C1 segment of cervical spinal cord (tissue), 14 donors: ENCODE measurements at regions not wholly inside any gene's neighbourhood (a gene's known extent, or its start where the extent isn't known, plus 50 kb on each side); places are given as distances from the start of the nearest gene placed in this dataset.
"Not testable (repeated sequence)": the region's sequence is repeated elsewhere in the genome, so short reads cannot be mapped to it uniquely, and the experiment has no call there.

Experiments used
- DNase-seq, 14 donors: peaks; one replicate each; lab custom pipeline; 2025; lab: John Stamatoyannopoulos, UW

- DNase-seq, result no peak
Measured at GRCh38 chr5:110297152-110297670, 429.3 kb downstream of the TMEM232 start.

DNA sequence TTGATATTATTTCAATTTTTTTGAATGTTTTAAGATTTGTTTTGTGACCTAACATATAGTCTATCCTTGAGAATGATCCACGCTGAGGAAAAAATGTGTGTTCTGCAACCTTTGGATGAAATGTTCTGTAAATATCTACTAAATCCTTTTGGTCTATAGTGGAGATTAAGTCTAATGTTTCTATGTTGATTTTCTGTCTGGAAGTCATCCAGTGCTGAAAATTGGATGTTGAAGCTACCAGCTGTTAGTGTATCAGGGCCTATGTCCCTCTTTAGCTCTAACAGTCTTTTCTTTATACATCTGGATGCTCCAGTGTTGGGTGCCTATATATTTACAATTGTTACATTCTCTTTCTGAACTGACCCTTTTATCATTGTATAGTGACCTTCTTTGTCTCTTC, 422.3 kb downstream of the TMEM232 start:
- DNase-seq, result no peak

GRCh38 chr5:110306650-110307049, 419.8 kb downstream of the TMEM232 start:
- DNase-seq, result no peak

GRCh38 chr5:110309222-110309621, 417.2 kb downstream of the TMEM232 start:
- DNase-seq, result no peak

- not testable (repeated sequence) for DNase-seq
Measured at GRCh38 chr5:110316566-110316965, 409.9 kb downstream of the TMEM232 start.

DNA sequence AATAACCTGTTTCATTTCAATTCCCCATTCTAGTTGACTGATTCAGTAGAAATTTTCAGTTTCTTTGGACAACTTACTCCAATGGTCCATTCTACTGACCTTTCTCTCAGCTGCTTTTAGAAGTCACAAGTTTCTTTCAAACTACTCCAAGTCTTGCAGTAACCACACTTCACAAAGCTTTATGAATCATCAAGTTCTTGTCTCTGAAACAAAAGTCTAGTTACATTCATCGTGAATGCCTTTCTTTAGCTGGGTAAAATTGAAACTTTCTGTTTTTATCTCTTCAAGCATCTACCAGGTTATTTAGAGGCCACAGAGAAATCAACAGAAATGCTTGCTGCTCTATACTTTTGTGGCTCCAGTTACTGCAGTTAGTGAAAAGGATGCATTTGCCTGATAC, 405.4 kb downstream of the TMEM232 start:
- no peak for DNase-seq

GRCh38 chr5:110323357-110323756, 403.1 kb downstream of the TMEM232 start:
- DNase-seq, result no peak

DNA sequence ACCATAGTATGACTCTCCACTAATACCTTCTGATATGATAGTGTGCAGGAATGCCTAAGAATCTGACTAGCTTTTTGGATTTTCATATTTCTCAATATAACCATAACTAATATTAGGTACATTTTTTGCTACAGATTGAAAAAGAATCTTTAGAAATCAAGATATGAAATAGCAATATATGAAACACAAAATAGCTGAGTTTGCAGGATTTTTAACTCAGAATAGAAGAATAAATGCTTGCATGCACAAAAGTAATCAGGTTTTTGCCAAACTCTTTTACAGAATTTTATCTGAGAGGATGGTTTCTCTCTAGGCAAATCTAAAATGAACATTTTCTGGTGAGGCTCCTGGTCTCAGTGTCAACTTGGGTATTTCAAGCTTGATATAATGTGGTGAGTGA, 402.6 kb downstream of the TMEM232 start:
- no peak for DNase-seq

- DNase-seq, result no peak
Measured at GRCh38 chr5:110324876-110325275, 401.6 kb downstream of the TMEM232 start.

DNA sequence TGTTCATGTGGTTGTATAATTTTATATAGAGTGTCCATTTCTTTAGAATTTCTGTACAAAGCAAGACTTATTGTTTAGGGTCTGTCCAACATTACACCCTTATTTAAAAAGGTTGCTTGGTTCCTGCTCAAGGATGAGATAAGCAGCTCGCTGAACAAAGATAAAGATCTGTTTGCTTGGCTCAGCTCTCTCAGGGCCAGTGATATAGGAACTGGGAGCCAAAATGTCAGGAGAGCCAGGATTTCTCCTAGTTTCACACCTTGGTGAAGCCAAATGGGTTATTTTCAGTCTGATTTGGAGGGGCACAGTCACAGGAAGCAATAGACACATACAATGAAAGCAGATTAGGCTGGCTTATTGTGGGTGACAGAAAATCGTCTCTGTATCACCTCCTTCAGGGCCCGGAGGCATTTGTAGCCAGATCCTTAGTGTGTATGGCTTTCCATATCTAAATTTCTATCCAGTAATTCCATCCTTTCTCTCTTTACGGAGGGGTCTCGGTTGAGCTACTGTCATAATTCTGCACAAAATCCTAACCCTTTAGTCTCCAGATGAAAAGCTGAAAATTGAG, 396.4 kb downstream of the TMEM232 start:
- DNase-seq, result no peak

- DNase-seq, result no peak
Measured at GRCh38 chr5:110333384-110333783, 393.1 kb downstream of the TMEM232 start.

DNA sequence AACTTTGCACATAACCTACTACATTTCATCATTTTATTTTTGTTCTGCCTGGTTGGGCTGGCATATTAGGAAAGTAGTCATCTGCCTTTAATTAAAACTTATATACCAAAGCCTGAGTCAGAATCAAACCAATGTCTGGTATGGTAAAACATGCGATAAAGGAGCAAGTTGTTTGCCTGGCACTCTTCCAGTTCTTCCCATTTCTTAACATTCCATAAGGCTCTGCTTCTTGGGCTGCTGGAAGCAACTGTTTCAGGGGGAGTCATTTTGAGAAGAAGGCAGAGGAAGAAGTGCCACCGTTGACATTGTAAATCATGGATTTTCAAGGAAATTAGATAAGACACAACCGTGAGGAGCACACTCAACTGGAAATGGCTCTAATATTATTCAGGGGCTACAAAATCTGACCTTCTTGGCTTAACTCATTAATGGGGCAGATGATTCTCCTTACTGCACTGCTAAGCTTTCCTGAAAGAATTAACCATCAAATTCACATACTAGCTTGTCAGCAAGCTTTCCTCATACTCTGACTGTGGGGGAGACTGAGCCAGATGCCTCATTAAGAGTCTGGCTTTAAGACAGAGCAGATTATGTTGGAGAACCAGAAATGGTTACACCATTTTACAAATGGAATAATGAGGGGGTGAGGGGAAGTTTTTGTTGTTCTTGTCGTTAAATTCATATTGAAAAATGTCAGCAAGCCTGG, 391.0 kb downstream of the TMEM232 start:
- DNase-seq, result no peak

- no peak for DNase-seq
Measured at GRCh38 chr5:110338341-110339083, 388.0 kb downstream of the TMEM232 start.

DNA sequence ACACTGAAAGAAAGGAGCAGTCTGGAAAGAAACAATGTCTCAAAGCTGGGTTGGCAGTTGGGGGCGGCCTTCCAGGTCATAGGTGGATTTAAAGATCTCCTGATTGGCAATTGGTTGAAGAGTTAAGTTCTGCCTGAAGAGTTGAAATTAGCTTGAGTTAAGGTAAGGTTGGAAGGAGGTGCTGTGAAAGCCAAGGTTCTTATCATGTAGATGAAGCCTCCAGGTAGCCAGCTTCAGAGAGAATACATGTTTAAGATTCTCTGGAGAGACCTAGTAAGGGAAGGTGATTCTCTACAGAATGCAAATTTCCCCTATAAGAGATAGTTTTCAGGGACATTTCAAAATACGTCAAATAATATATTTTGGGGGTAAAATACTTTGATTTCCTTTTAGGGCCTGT, 387.1 kb downstream of the TMEM232 start:
- no peak for DNase-seq

GRCh38 chr5:110341836-110342235, 384.6 kb downstream of the TMEM232 start:
- no peak for DNase-seq

DNA sequence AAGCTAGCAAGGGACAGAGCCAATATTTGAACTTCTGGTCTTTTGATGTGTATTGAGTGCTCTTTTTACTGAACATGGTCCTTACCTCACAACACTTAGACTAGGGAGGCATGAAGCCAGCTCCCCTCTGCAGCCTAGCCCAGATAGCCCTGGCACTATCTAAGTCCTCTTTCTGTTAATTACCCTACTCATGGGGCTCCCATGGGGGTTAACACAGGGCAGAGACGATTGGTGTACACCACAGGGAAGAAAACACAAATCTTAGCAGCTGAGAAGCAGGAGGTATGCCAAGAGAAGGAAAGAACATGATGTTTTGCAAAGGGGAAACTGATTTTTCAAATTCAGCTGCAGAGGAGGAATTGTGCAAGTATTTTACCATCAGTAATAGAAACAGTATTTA, 383.8 kb downstream of the TMEM232 start:
- no peak for DNase-seq

DNA sequence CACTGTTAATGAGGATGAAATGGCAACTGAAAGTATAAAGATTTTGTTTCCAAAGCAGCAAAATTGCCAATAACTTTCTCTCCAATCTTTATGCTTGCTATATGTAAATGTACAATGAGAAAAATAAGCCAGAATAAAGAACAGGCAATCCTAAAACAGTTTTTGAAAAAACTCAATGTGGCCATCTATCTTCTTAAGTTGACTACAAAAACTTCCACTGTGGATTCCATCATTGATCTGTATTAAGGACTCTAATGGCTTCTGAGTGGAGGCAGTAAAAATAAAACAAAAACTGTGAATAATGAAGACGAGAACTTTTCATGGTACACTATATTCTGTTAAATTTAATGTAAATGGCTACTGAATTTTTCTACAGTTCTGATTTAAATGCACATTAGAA, 382.9 kb downstream of the TMEM232 start:
- no peak for DNase-seq

DNA sequence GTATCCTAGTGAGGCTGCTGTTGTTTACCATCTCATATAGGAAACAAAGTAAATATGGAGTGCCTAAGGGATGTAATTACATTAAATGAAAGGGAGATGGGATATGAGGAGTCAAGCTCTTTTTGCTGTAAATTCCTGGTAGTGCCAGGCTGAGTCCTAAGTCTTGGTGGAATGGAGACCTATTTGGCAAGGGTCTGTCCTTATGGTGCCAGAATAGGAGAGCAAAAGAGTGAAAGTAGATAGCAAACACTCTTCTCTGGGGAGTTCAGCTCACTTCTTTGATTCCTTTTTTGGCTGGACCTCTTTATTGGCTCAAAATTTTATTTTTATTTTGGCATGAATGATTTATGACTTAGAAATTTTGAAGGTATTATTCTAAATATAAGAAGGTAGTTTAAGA, 380.8 kb downstream of the TMEM232 start:
- DNase-seq, result no peak

- DNase-seq, result no peak
Measured at GRCh38 chr5:110346893-110347358, 379.5 kb downstream of the TMEM232 start.

DNA sequence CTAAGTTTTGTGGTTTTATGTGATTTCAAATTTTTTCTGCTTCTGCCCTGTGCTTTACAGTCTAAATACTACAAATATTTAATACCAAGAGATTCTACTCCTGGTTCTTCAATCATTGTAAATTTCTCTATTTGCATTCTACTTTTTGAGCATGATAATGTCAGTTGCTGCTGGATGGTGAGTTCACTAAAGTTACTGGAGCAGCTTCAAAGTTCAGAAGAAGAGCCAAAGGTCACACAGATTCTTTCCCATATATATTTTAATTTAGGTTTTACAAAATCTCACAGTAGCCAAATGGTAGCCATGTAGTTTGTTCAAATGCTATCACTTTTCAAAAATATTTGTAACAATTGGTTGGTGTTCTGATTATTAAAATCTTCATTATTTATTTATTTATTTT, 378.7 kb downstream of the TMEM232 start:
- no peak for DNase-seq

GRCh38 chr5:110351430-110351829, 375.0 kb downstream of the TMEM232 start:
- DNase-seq, result no peak

GRCh38 chr5:110354311-110354710, 372.2 kb downstream of the TMEM232 start:
- DNase-seq, result peak in 5 of 14 donors; percentile 3 to 22 (median 7)
